GM12878 (cell line): ENCODE measurements at regions not wholly inside any gene's neighbourhood (a gene's known extent, or its start where the extent isn't known, plus 50 kb on each side); places are given as distances from the start of the nearest gene placed in this dataset.
"Not testable (repeated sequence)": the region's sequence is repeated elsewhere in the genome, so short reads cannot be mapped to it uniquely, and the experiment has no call there.

ENCODE experiments used
- ATAC-seq: fragments of 200-7000 bp; cut with Tn5 transposase; 3 replicates; pipeline ENCODE4 v1.9.1; 2020; ENCODE audit warnings: mild to moderate bottlenecking, moderate library complexity
- BruUV-seq: library from RNA; stranded (reverse); fragments of 400-500 nt; replicated peaks from 2 replicates; lab custom pipeline; 2021; lab: Mats Ljungman, UMichigan
- CTCF ChIA-PET: fragments of 300-600 bp; sonication (Branson Sonifier 250); formaldehyde crosslinking; extraction: SDS; loops from one replicate; lab custom pipeline; 2021; ENCODE audit warnings: inconsistent platforms; lab: Yijun Ruan, JAX
- POLR2A ChIA-PET: fragments of 350-600 bp; formaldehyde crosslinking; extraction: SDS; loops from one replicate; lab custom pipeline; 2021; ENCODE audit warnings: inconsistent platforms; lab: Charles Lee
- RAD21 ChIA-PET: fragments of 300-600 bp; sonication (Branson Sonifier 250); formaldehyde crosslinking; loops from one replicate; lab custom pipeline; 2023; ENCODE audit warnings: antibody characterized with exemption; ENCODE audit not compliant: unreplicated experiment; lab: Charles Lee
- SMC1A ChIA-PET: fragments of 300-600 bp; sonication (Branson Sonifier 250); formaldehyde crosslinking; loops from one replicate; lab custom pipeline; 2023; ENCODE audit not compliant: unreplicated experiment, uncharacterized antibody; lab: Charles Lee
- DNase-seq: peaks from one replicate; pipeline ENCODE4 v3.0.0-alpha.2; 2011; ENCODE audit warnings: low read depth, low spot score
- FAIRE-seq: peaks from 3 replicates; lab custom pipeline; 2011; peaks lifted over from hg19 to GRCh38; lab: Jason Lieb, UNC
- H2AFZ ChIP-seq: 2 replicates; pipeline ENCODE4 v1.6.0; 2011; ENCODE audit warnings: low read depth, low read length, control low read depth; ENCODE audit not compliant: control insufficient read depth
- H3K27ac ChIP-seq: 2 replicates; pipeline ENCODE4 v1.5.1; 2011; ENCODE audit warnings: control low read depth; ENCODE audit not compliant: control insufficient read depth, insufficient read depth
- H3K27me3 ChIP-seq, 2 experiments: replicated peaks in 1 of 2; 2 replicates each; pipeline versions ENCODE4 v1.6.0 to v1.6.1; 2011; ENCODE audit warnings: low read length in 1 of 2; ENCODE audit not compliant: control insufficient read depth in 2 of 2, insufficient read depth in 2 of 2
- H3K36me3 ChIP-seq, 2 experiments: 2 replicates each; pipeline ENCODE4 v1.5.1; 2011; ENCODE audit warnings: low read length in 1 of 2; ENCODE audit not compliant: control insufficient read depth in 2 of 2, insufficient read depth in 2 of 2
- H3K4me1 ChIP-seq: 2 replicates; pipeline ENCODE4 v1.6.1; 2011; ENCODE audit warnings: mild to moderate bottlenecking, low read length, moderate library complexity, mixed read lengths; ENCODE audit not compliant: control insufficient read depth, insufficient read depth
- H3K4me2 ChIP-seq: 2 replicates; pipeline ENCODE4 v1.6.0; 2011; ENCODE audit warnings: control low read depth; ENCODE audit not compliant: control insufficient read depth, insufficient read depth
- H3K4me3 ChIP-seq: fragments of 200-600 bp; sonication (generic); 2 replicates; pipeline ENCODE4 v1.5.1; 2016
- H3K79me2 ChIP-seq: 2 replicates; pipeline ENCODE4 v1.6.0; 2011; ENCODE audit warnings: low read length; ENCODE audit not compliant: control insufficient read depth, insufficient read depth
- H3K9ac ChIP-seq: 2 replicates; pipeline ENCODE4 v1.8.0; 2011; ENCODE audit warnings: low read length, control low read depth, mixed read lengths; ENCODE audit not compliant: control insufficient read depth, insufficient read depth
- H3K9me3 ChIP-seq: replicated peaks from 3 replicates; pipeline ENCODE4 v1.5.1; 2011; ENCODE audit warnings: mild to moderate bottlenecking, low read length; ENCODE audit not compliant: control insufficient read depth, insufficient read depth
- H4K20me1 ChIP-seq: 2 replicates; pipeline ENCODE4 v1.6.0; 2011; ENCODE audit not compliant: control insufficient read depth, insufficient read depth
- EZH2 ChIP-seq: IDR thresholded peaks from 2 replicates; pipeline ENCODE4 v1.6.1; 2012; ENCODE audit warnings: low read depth, mild to moderate bottlenecking, control low read depth, inconsistent platforms, low read length, borderline replicate concordance; ENCODE audit not compliant: control insufficient read depth
- IRF4 ChIP-seq: IDR thresholded peaks from 2 replicates; pipeline ENCODE4 v1.6.1; 2011; ENCODE audit warnings: low read depth, low read length
- IRF5 ChIP-seq: fragments of 450-650 bp; IDR thresholded peaks from 2 replicates; pipeline ENCODE4 v1.6.1; 2017; ENCODE audit warnings: borderline replicate concordance
- STAT1 ChIP-seq: fragments of 450-650 bp; conservative IDR thresholded peaks from 2 replicates; pipeline ENCODE4 v1.6.1; 2014; ENCODE audit warnings: antibody characterized with exemption, mild to moderate bottlenecking
- YY1 ChIP-seq: IDR thresholded peaks from 2 replicates; pipeline ENCODE4 v1.6.1; 2011; ENCODE audit warnings: low read depth, mild to moderate bottlenecking, low read length
- ZZZ3 ChIP-seq: IDR thresholded peaks from 2 replicates; pipeline ENCODE4 v1.6.1; 2011; ENCODE audit warnings: low read depth; ENCODE audit not compliant: control insufficient read depth, insufficient read length
- WGBS: methylation state at CpG from one replicate; pipeline ENCODE4 v1.1.6; 2016; ENCODE audit warnings: low lambda C conversion rate; ENCODE audit not compliant: insufficient replicate concordance, insufficient coverage; ENCODE audit errors: missing lambda C conversion rate; 5-methylcytosine and 5-hydroxymethylcytosine counted together
- in situ Hi-C: fragments of 300-500 bp; cut with MboI; formaldehyde crosslinking; loops from 9 replicates; pipeline ENCODE4 v1.14.3; 2018; ENCODE audit warnings: mixed read lengths
- intact Hi-C: fragments of 100-400 bp; cut with micrococcal nuclease; formaldehyde crosslinking; loops from one replicate; pipeline ENCODE4 v1.14.2; 2022; ENCODE audit not compliant: unreplicated experiment

GRCh38 chr6:85752602-85753001 is 109.9 kb upstream of the SYNCRIP start:
- in situ Hi-C loops, result no loop called here
- Histone ChIP-seq H3K27me3 (no peaks in the 10 kb centered on the region), H3K27ac (no peak overlapping the region), H2AFZ (no peak overlapping the region), H3K4me1 (no peaks in the 10 kb centered on the region), H3K9me3 (no peaks in the 10 kb centered on the region), H4K20me1 (no peaks in the 10 kb centered on the region), H3K4me3 (no peak overlapping the region), H3K9ac (no peak overlapping the region), H3K4me2 (no peak overlapping the region), H3K36me3 (no peaks in the 10 kb centered on the region), H3K79me2 (no peaks in the 10 kb centered on the region)
- intact Hi-C loops, result no loop called here
- RAD21 ChIA-PET, result no interaction called here
- no TSS peak for BruUV-seq
- POLR2A ChIA-PET, result no interaction called here
- CTCF ChIA-PET, result no interaction called here
- FAIRE-seq (no peak), ATAC-seq (no peak), DNase-seq (no peak)
- TF ChIP-seq IRF5, result no peak
- SMC1A ChIA-PET, result interaction anchor here (0.6 kb wide), 1 partner anchor 34 kb away, joined by 3 read pairs; no protein-coding TSS in a partner anchor
- 20% methylated on average over 5 of the region's 5 CpGs for WGBS

GRCh38 chr6:85751374-85752055 is 108.8 kb upstream of the SYNCRIP start:
- H4K20me1 ChIP-seq, result no peaks in the 10 kb centered on the region
- SMC1A ChIA-PET, result no interaction called here
- ATAC-seq (no peak), DNase-seq (no peak), FAIRE-seq (no peak)
- WGBS, result 26% methylated on average over 5 of the region's 5 CpGs
- CTCF ChIA-PET, result no interaction called here
- no peaks in the 10 kb centered on the region for H3K9me3 ChIP-seq
- H3K4me3 ChIP-seq, result no peak overlapping the region
- RAD21 ChIA-PET, result no interaction called here
- POLR2A ChIA-PET, result no interaction called here
- no peak overlapping the region for H3K4me2 ChIP-seq
- BruUV-seq, result no TSS peak
- H3K27ac ChIP-seq, result no peak overlapping the region
- H3K36me3 ChIP-seq, result no peaks in the 10 kb centered on the region
- in situ Hi-C loops (no loop called here), intact Hi-C loops (no loop called here)
- H2AFZ ChIP-seq, result no peak overlapping the region
- TF ChIP-seq EZH2 (no peak), IRF5 (no peak), YY1 (no peak), STAT1 (no peak), IRF4 (no peak), ZZZ3 (no peak)
- TF ChIP-seq, all 136 proteins: peak for 0
- no peaks in the 10 kb centered on the region for H3K79me2 ChIP-seq
- no peaks in the 10 kb centered on the region for H3K4me1 ChIP-seq
- no peaks in the 10 kb centered on the region for H3K27me3 ChIP-seq
- H3K9ac ChIP-seq, result no peak overlapping the region

- H3K4me2 ChIP-seq, H3K27ac ChIP-seq, H3K4me3 ChIP-seq, H3K36me3 ChIP-seq, SMC1A ChIA-PET, DNase-seq, H3K4me1 ChIP-seq, H3K9ac ChIP-seq, H3K79me2 ChIP-seq, RAD21 ChIA-PET, BruUV-seq, FAIRE-seq, ATAC-seq, H4K20me1 ChIP-seq, intact Hi-C loops, H3K9me3 ChIP-seq, H3K27me3 ChIP-seq, H2AFZ ChIP-seq, in situ Hi-C loops: not testable (repeated sequence)
- POLR2A ChIA-PET, result interaction anchor here (0.7 kb wide), 1 partner anchor 24 kb away, joined by 4 read pairs; no protein-coding TSS in a partner anchor
- CTCF ChIA-PET, result interaction anchor here (1.0 kb wide), 1 partner anchor 213 kb away, joined by 3 read pairs; no protein-coding TSS in a partner anchor
- WGBS, result 71% methylated on average over 2 of the region's 2 CpGs
Observed at GRCh38 chr6:85750146-85750545, 107.5 kb upstream of the SYNCRIP start.
